GM23338 (cell line): ENCODE measurements at regions not wholly inside any gene's neighbourhood (a gene's known extent, or its start where the extent isn't known, plus 50 kb on each side); places are given as distances from the start of the nearest gene placed in this dataset.

Experiments used
- EZH2 ChIP-seq: fragments of 200-600 bp; sonication (generic); IDR thresholded peaks from one replicate; pipeline ENCODE4 v1.8.0; 2017; ENCODE audit warnings: antibody characterized with exemption, mild to moderate bottlenecking, low read depth; ENCODE audit not compliant: unreplicated experiment
- POLR2AphosphoS5 ChIP-seq: IDR thresholded peaks from 2 replicates; pipeline ENCODE4 v1.6.1; 2016; ENCODE audit warnings: antibody characterized with exemption, low read depth
- TF ChIP-seq, protein P1 (sequence below): IDR thresholded peaks from one replicate; pipeline ENCODE4 v1.6.1; 2018; ENCODE audit warnings: antibody characterized with exemption; ENCODE audit not compliant: unreplicated experiment
- TF ChIP-seq, protein P2 (sequence below), 2 experiments: fragments of 200-600 bp in 1 of 2; sonication (generic) in 1 of 2; conservative IDR thresholded peaks; 2 replicates each; pipeline versions ENCODE4 v1.5.1 to v1.6.1; 2016 to 2017; ENCODE audit warnings: antibody characterized with exemption in 2 of 2, low read depth in 2 of 2, mild to moderate bottlenecking in 2 of 2, moderate library complexity in 1 of 2

DNA sequence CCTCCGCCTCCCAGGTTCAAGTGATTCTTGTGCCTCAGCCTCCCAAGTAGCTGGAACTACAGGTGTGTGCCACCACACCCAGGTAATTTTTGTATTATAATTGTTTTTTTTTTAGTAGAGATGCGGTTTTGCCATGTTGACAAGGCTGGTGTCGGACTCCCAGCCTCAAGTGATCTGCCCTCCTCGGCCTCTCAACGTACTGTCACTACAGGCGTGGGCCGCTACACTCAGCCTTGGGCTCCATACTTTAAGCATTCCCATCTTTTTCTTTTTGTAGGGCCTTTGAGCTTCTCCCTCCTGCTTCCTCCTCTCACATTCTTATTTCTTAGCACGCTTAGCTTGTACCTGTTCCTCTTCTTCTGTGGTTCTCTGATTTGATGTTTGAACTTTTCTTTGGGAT, 62.8 kb downstream of the SERPINA3 start:
- TF ChIP-seq, protein P1, sequence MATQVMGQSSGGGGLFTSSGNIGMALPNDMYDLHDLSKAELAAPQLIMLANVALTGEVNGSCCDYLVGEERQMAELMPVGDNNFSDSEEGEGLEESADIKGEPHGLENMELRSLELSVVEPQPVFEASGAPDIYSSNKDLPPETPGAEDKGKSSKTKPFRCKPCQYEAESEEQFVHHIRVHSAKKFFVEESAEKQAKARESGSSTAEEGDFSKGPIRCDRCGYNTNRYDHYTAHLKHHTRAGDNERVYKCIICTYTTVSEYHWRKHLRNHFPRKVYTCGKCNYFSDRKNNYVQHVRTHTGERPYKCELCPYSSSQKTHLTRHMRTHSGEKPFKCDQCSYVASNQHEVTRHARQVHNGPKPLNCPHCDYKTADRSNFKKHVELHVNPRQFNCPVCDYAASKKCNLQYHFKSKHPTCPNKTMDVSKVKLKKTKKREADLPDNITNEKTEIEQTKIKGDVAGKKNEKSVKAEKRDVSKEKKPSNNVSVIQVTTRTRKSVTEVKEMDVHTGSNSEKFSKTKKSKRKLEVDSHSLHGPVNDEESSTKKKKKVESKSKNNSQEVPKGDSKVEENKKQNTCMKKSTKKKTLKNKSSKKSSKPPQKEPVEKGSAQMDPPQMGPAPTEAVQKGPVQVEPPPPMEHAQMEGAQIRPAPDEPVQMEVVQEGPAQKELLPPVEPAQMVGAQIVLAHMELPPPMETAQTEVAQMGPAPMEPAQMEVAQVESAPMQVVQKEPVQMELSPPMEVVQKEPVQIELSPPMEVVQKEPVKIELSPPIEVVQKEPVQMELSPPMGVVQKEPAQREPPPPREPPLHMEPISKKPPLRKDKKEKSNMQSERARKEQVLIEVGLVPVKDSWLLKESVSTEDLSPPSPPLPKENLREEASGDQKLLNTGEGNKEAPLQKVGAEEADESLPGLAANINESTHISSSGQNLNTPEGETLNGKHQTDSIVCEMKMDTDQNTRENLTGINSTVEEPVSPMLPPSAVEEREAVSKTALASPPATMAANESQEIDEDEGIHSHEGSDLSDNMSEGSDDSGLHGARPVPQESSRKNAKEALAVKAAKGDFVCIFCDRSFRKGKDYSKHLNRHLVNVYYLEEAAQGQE: no peak
- TF ChIP-seq, protein P2, sequence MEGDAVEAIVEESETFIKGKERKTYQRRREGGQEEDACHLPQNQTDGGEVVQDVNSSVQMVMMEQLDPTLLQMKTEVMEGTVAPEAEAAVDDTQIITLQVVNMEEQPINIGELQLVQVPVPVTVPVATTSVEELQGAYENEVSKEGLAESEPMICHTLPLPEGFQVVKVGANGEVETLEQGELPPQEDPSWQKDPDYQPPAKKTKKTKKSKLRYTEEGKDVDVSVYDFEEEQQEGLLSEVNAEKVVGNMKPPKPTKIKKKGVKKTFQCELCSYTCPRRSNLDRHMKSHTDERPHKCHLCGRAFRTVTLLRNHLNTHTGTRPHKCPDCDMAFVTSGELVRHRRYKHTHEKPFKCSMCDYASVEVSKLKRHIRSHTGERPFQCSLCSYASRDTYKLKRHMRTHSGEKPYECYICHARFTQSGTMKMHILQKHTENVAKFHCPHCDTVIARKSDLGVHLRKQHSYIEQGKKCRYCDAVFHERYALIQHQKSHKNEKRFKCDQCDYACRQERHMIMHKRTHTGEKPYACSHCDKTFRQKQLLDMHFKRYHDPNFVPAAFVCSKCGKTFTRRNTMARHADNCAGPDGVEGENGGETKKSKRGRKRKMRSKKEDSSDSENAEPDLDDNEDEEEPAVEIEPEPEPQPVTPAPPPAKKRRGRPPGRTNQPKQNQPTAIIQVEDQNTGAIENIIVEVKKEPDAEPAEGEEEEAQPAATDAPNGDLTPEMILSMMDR (conservative IDR thresholded peaks at IDR 0.05; ENCODE audit: low read depth in 2 of 2): no peak
- TF ChIP-seq POLR2AphosphoS5: no peak
- TF ChIP-seq EZH2: no peak
